ENCODE measurements at regions not wholly inside any gene's neighbourhood (a gene's known extent, or its start where the extent isn't known, plus 50 kb on each side); places are given as distances from the start of the nearest gene placed in this dataset.

- no peak overlapping the region for H3K4me3 Mint-ChIP-seq
- no peak for TF ChIP-seq EZH2phosphoT487 (IDR thresholded peaks at IDR 0.05)
- no peak overlapping the region for H2AFZ ChIP-seq (replicated peaks)
Measured at GRCh38 chr1:199242601-199243000, 603.8 kb downstream of the PTPRC start.

GRCh38 chr1:199243423-199244061 is 604.7 kb downstream of the PTPRC start:
- no peaks in the 10 kb centered on the region for H3K9me3 ChIP-seq (ENCODE audit: low read depth)
- H3K4me3 ChIP-seq, result no peak overlapping the region
- H3K4me1 ChIP-seq, result no peaks in the 10 kb centered on the region
- no peak overlapping the region for H3K4me2 ChIP-seq
- Mint-ChIP-seq H3K9me3 (no peaks in the 10 kb centered on the region), H3K4me3 (no peak overlapping the region), H3K4me1 (no peaks in the 10 kb centered on the region), H3K27me3 (ENCODE audit: insufficient read depth, low read depth) (no peaks in the 10 kb centered on the region), H3K36me3 (no peaks in the 10 kb centered on the region), H3K27ac (no peak overlapping the region)
- peak; percentile 67 for TF ChIP-seq CTCF (IDR thresholded peaks at IDR 0.05)
- no peak for TF ChIP-seq EZH2 (IDR thresholded peaks at IDR 0.05)
- TF ChIP-seq EZH2phosphoT487 (IDR thresholded peaks at IDR 0.05), result no peak
- no peak overlapping the region for H2AFZ ChIP-seq (replicated peaks)
- no peaks in the 10 kb centered on the region for H4K20me1 ChIP-seq (ENCODE audit: low read depth)
- H3K36me3 ChIP-seq, result no peaks in the 10 kb centered on the region
- no peak overlapping the region for H3K27ac ChIP-seq
- no peaks in the 10 kb centered on the region for H3K79me2 ChIP-seq (ENCODE audit: low read depth)
- peak; percentile 63 for DNase-seq (ENCODE audit: low spot score)
- no peaks in the 10 kb centered on the region for H3K27me3 ChIP-seq
- no peak overlapping the region for H3K9ac ChIP-seq
- no peaks in the 10 kb centered on the region for H3F3A ChIP-seq (ENCODE audit: low read depth)

More at GRCh38 chr1:199242601-199243000, 603.8 kb downstream of the PTPRC start:
- Histone ChIP-seq H3K9me3 (ENCODE audit: low read depth) (no peaks in the 10 kb centered on the region), H3K27me3 (no peaks in the 10 kb centered on the region), H3K4me1 (no peaks in the 10 kb centered on the region), H3K79me2 (ENCODE audit: low read depth) (no peaks in the 10 kb centered on the region), H3K4me2 (no peak overlapping the region), H3K9ac (no peak overlapping the region), H3F3A (ENCODE audit: low read depth) (no peaks in the 10 kb centered on the region), H4K20me1 (ENCODE audit: low read depth) (no peaks in the 10 kb centered on the region), H3K4me3 (no peak overlapping the region), H3K27ac (no peak overlapping the region), H3K36me3 (no peaks in the 10 kb centered on the region)
- Mint-ChIP-seq H3K9me3 (peaks cover 3% of the 10 kb centered on the region), H3K36me3 (no peaks in the 10 kb centered on the region), H3K27me3 (ENCODE audit: insufficient read depth, low read depth) (no peaks in the 10 kb centered on the region), H3K27ac (no peak overlapping the region), H3K4me1 (no peaks in the 10 kb centered on the region)
- DNase-seq (ENCODE audit: low spot score), result no peak

- DNase-seq (ENCODE audit: low spot score), result no peak
Measured at GRCh38 chr1:199245946-199246345, 607.1 kb downstream of the PTPRC start.

More at GRCh38 chr1:199245946-199246345, 607.1 kb downstream of the PTPRC start:
- H3K36me3 ChIP-seq, result no peaks in the 10 kb centered on the region
- no peaks in the 10 kb centered on the region for H3K27me3 ChIP-seq
- H3K4me1 Mint-ChIP-seq, result no peaks in the 10 kb centered on the region
- H3K4me1 ChIP-seq, result no peaks in the 10 kb centered on the region
- no peak overlapping the region for H3K27ac ChIP-seq
- H3K4me3 Mint-ChIP-seq, result no peak overlapping the region
- no peaks in the 10 kb centered on the region for H3K79me2 ChIP-seq (ENCODE audit: low read depth)
- no peaks in the 10 kb centered on the region for H3K9me3 ChIP-seq (ENCODE audit: low read depth)
- no peak overlapping the region for H3K4me2 ChIP-seq
- no peaks in the 10 kb centered on the region for H3F3A ChIP-seq (ENCODE audit: low read depth)
- no peaks in the 10 kb centered on the region for H3K36me3 Mint-ChIP-seq
- no peaks in the 10 kb centered on the region for H4K20me1 ChIP-seq (ENCODE audit: low read depth)
- H3K4me3 ChIP-seq, result no peak overlapping the region
- no peaks in the 10 kb centered on the region for H3K9me3 Mint-ChIP-seq
- no peak overlapping the region for H3K27ac Mint-ChIP-seq
- no peak overlapping the region for H3K9ac ChIP-seq
- no peak overlapping the region for H2AFZ ChIP-seq (replicated peaks)
- TF ChIP-seq EZH2phosphoT487 (IDR thresholded peaks at IDR 0.05) (no peak), EZH2 (IDR thresholded peaks at IDR 0.05) (no peak), CTCF (IDR thresholded peaks at IDR 0.05) (no peak)
- H3K27me3 Mint-ChIP-seq (ENCODE audit: insufficient read depth, low read depth), result no peaks in the 10 kb centered on the region

Data from neural progenitor cell (in vitro differentiated cells).